Right ventricle myocardium superior (tissue), 1 donor: ENCODE measurements at regions not wholly inside any gene's neighbourhood (a gene's known extent, or its start where the extent isn't known, plus 50 kb on each side); places are given as distances from the start of the nearest gene placed in this dataset.
"Not testable (repeated sequence)": the region's sequence is repeated elsewhere in the genome, so short reads cannot be mapped to it uniquely, and the experiment has no call there.

Experiments used
- ATAC-seq: fragments of 200-7000 bp; cut with Tn5 transposase; one replicate; pipeline ENCODE4 v1.9.1; 2020; ENCODE audit warnings: mild to moderate bottlenecking; ENCODE audit not compliant: poor library complexity
- DNase-seq: peaks from one replicate; pipeline ENCODE4 v3.0.0-alpha.2; 2020
- intact Hi-C: fragments of 100-400 bp; cut with DNase I; formaldehyde crosslinking; loops from one replicate; pipeline ENCODE4 v1.11.2; 2022
- donor health status: DM: no; HTN: yes; CAD: no; lungs with severe emphysema.

GRCh38 chr20:2203436-2203835 is 92.4 kb upstream of the TGM3 start:
- intact Hi-C loops = no loop called here
- DNase-seq (no peak), ATAC-seq (no peak)

- DNase-seq = no peak
- intact Hi-C loops = no loop called here
- ATAC-seq = no peak
Observed at GRCh38 chr20:2204021-2204420, 91.8 kb upstream of the TGM3 start.

- intact Hi-C loops = loop anchor here (5.0 kb wide), 1 partner anchor 245 kb away; no protein-coding TSS in a partner anchor
- DNase-seq (peak; percentile 87), ATAC-seq (peak; percentile 95)
Observed at GRCh38 chr20:2206957-2207769, 88.6 kb upstream of the TGM3 start.

- ATAC-seq = no peak
- no peak for DNase-seq
- intact Hi-C loops = loop anchor here (5.0 kb wide), 1 partner anchor 245 kb away; no protein-coding TSS in a partner anchor
Observed at GRCh38 chr20:2207770-2208097, 88.1 kb upstream of the TGM3 start.

- DNase-seq (no peak), ATAC-seq (no peak)
- intact Hi-C loops = loop anchor here (5.0 kb wide), 1 partner anchor 243 kb away; no protein-coding TSS in a partner anchor
Observed at GRCh38 chr20:2208897-2209296, 86.9 kb upstream of the TGM3 start.

GRCh38 chr20:2210646-2211552 is 84.9 kb upstream of the TGM3 start:
- intact Hi-C loops = no loop called here
- DNase-seq (peak; percentile 68), ATAC-seq (peak; percentile 80)

GRCh38 chr20:2212456-2213015 is 83.3 kb upstream of the TGM3 start:
- ATAC-seq = no peak
- no peak for DNase-seq
- intact Hi-C loops = no loop called here

GRCh38 chr20:2213401-2213800 is 82.4 kb upstream of the TGM3 start:
- intact Hi-C loops = no loop called here
- DNase-seq = no peak
- no peak for ATAC-seq

- DNase-seq = no peak
- peak; percentile 41 for ATAC-seq
- intact Hi-C loops = no loop called here
Observed at GRCh38 chr20:2217857-2218539, 77.8 kb upstream of the TGM3 start.

- intact Hi-C loops = no loop called here
- no peak for ATAC-seq
- no peak for DNase-seq
Observed at GRCh38 chr20:2219481-2220006, 76.3 kb upstream of the TGM3 start.

GRCh38 chr20:2220298-2220697 is 75.5 kb upstream of the TGM3 start:
- intact Hi-C loops = no loop called here
- no peak for DNase-seq
- no peak for ATAC-seq

GRCh38 chr20:2221921-2222320 is 73.9 kb upstream of the TGM3 start:
- DNase-seq (no peak), ATAC-seq (no peak)
- intact Hi-C loops = no loop called here

GRCh38 chr20:2223558-2224367 is 72.0 kb upstream of the TGM3 start:
- intact Hi-C loops = no loop called here
- ATAC-seq (no peak), DNase-seq (no peak)

- intact Hi-C loops = no loop called here
- DNase-seq (no peak), ATAC-seq (no peak)
Observed at GRCh38 chr20:2224368-2224639, 71.5 kb upstream of the TGM3 start.

GRCh38 chr20:2227285-2227684 is 68.5 kb upstream of the TGM3 start:
- intact Hi-C loops, DNase-seq, ATAC-seq: not testable (repeated sequence)

GRCh38 chr20:2227861-2228260 is 67.9 kb upstream of the TGM3 start:
- no peak for ATAC-seq
- intact Hi-C loops = no loop called here
- DNase-seq = no peak

- DNase-seq (no peak), ATAC-seq (no peak)
- intact Hi-C loops = no loop called here
Observed at GRCh38 chr20:2228926-2229325, 66.9 kb upstream of the TGM3 start.
